OCI-LY7 (cell line): ENCODE measurements at regions not wholly inside any gene's neighbourhood (a gene's known extent, or its start where the extent isn't known, plus 50 kb on each side); places are given as distances from the start of the nearest gene placed in this dataset.

Experiments used
- EZH2phosphoT487 ChIP-seq: fragments of 200-600 bp; sonication (generic); IDR thresholded peaks from 2 replicates; pipeline ENCODE4 v1.6.1; 2018; ENCODE audit warnings: low read depth, borderline replicate concordance, mild to moderate bottlenecking, mixed run types, antibody characterized with exemption, low read length, moderate library complexity, mixed read lengths
- TF ChIP-seq, protein P1 (sequence below): fragments of 200-600 bp; sonication (generic); conservative IDR thresholded peaks from 2 replicates; pipeline ENCODE4 v1.5.1; 2014; ENCODE audit warnings: mild to moderate bottlenecking, antibody characterized with exemption, low read length, moderate library complexity, mixed read lengths

- TF ChIP-seq, protein P1, sequence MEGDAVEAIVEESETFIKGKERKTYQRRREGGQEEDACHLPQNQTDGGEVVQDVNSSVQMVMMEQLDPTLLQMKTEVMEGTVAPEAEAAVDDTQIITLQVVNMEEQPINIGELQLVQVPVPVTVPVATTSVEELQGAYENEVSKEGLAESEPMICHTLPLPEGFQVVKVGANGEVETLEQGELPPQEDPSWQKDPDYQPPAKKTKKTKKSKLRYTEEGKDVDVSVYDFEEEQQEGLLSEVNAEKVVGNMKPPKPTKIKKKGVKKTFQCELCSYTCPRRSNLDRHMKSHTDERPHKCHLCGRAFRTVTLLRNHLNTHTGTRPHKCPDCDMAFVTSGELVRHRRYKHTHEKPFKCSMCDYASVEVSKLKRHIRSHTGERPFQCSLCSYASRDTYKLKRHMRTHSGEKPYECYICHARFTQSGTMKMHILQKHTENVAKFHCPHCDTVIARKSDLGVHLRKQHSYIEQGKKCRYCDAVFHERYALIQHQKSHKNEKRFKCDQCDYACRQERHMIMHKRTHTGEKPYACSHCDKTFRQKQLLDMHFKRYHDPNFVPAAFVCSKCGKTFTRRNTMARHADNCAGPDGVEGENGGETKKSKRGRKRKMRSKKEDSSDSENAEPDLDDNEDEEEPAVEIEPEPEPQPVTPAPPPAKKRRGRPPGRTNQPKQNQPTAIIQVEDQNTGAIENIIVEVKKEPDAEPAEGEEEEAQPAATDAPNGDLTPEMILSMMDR, result peak; percentile 35; the same call in 1 of the 2 replicates
- TF ChIP-seq EZH2phosphoT487, result no peak
These were observed 581.0 kb upstream of the MAP3K7 start for GRCh38 chr6:91167846-91168245.
